Ureter (tissue), 1 donor: ENCODE measurements at regions not wholly inside any gene's neighbourhood (a gene's known extent, or its start where the extent isn't known, plus 50 kb on each side); places are given as distances from the start of the nearest gene placed in this dataset.

Experiments used
- DNase-seq: peaks from one replicate; pipeline ENCODE4 v3.0.0-alpha.2; 2020; ENCODE audit warnings: low spot score
- donor health status: DM: yes; HTN: yes; CAD: no.

DNA sequence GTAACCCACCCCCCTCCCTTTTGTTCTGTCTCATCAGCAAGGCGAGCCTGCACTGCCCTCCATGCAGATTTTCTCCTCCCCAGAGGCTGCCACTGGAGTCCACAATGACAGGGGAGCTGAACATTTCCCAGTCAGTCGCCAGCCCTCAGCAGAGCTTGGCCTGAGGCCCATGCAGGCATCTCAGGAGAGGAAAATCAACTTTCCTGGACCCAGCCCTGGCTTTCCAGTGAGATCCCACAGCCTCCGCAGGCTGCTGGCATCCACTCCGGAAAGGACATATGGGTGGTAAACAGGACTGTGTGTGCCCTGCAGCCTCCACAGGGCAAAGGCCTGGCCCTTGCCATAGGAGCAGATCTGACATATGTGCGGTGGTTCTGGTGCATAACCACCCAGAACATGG lies 253.8 kb downstream of the TNS1 start:
- peak; percentile 39 for DNase-seq

- peak; percentile 15 for DNase-seq
Measured at GRCh38 chr2:217746808-217747207, 256.0 kb downstream of the TNS1 start.

DNA sequence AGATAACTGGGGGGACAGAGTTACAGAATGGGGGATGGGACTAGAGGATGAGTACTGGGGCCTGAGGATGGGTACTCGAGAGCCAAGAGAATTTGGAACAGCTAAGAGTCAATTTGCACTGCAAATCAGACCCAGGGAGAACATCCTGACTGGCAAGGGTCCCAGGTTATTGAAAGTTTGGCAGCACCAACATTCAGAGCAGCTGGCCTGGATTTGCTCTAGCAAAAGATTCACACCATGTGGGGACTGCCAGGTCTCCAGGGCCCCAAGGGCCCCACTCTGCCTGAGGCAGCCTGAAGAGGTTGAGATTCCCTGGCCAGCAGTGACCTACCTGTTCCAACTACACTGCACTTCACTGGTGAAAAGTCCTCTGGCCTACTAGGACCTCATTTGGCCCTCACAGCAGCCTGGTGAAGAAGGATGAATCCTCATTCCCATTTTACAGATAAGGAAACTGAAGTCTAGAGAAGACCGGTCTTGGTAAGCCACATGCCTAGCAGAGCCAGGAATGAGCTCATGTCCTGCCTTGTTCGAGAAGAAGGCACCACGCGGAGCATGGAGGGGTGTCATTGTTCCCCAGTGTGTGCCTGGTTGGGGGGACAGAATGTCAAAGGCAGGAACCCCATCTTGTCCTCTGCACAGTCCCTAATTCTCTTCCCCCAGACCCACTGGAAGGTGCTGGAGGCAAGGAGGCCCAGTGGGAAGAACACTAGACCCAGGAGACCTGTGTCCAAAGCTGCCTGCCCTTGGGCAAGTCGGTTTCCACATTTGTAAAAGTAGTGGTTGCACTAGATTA lies 258.6 kb downstream of the TNS1 start:
- DNase-seq = peak; percentile 45

DNA sequence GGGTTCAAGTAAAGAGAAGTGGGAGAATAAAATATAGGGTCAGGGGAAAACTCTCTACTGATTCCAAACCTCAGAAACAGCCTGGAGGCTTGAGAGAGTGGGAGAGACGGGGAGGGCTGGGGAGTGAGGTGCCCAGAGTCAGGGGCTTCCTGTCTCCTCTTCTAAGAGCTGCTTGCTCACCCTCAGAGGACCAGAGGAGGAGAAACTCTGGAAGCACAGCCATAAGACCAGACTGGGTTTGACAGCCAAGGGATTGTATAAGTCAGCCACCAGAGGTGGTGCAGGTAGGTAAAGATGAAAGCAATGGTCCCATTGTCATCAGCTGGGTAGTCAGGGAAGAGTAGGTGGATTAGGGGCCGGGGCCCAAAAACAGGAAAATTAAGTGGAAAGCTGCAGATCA lies 259.4 kb downstream of the TNS1 start:
- DNase-seq = peak; percentile 22

DNA sequence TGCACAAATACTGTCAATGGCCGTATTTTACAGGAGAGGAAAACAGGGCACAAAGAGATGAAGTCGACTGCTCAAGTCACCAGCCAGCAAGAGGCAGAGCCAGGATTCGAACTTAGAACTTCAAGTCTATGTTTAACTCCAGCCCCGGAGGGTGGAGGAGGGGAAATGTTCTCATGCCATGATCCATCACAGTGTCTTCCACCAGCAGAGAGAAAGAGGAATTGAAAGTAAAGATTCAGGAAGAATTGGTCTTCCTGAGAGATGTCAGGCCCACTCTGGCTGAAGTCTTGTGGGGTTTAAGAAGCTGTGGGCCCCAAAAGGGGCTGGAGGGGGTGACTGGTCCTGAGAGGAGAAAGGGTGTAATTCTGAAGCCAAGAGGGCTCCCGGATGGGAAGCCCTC lies 260.0 kb downstream of the TNS1 start:
- DNase-seq = peak; percentile 24

DNA sequence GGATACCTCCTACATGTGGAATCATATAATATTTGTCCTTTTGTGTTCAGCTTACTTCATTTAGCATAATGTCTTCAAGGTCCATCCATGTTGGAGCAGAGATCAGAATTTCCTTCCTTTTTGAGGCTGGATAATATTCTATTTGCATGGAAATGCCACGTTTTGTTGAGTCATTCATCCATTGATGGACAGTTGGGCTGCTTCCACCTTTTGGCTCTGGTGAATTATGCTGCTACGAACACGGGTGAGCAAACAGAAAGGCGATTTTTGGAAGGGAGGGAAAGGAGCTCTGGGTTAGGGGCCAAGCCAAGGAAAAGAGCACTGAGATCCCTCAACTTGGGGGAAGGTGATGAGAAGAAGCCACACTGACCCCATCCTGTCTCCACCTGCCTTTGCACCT lies 260.5 kb downstream of the TNS1 start:
- peak; percentile 15 for DNase-seq

DNA sequence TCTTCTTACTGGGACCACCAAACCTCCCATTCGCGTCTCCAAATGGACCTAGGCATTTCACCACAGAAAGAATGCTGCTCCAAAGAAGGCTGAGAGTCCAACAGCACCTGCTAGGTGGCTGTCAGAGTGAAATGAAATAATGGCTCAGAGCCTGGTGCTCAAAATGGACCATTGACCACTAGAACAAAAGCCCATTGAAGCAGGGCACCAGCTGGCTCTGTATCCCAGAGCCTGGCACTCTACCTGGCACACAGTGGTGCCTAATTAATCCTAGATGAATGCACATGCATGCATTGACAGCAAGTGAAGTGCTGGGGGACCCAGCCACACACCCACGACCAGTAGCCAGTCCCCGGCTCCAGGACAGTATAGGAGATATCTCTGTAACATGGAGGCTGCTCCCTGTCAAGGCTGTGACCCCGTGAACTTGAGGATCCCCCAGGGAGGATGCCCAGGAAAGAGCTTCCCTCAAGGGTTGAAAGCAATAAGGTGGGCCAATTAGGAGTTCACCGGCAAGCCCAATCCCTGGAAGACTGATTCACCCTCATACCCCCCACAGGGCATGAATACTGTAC lies 261.3 kb downstream of the TNS1 start:
- peak; percentile 31 for DNase-seq

- DNase-seq = peak; percentile 33
Measured at GRCh38 chr2:217740756-217741155, 262.0 kb downstream of the TNS1 start.

GRCh38 chr2:217740178-217740577 lies 262.6 kb downstream of the TNS1 start:
- DNase-seq = peak; percentile 17

DNA sequence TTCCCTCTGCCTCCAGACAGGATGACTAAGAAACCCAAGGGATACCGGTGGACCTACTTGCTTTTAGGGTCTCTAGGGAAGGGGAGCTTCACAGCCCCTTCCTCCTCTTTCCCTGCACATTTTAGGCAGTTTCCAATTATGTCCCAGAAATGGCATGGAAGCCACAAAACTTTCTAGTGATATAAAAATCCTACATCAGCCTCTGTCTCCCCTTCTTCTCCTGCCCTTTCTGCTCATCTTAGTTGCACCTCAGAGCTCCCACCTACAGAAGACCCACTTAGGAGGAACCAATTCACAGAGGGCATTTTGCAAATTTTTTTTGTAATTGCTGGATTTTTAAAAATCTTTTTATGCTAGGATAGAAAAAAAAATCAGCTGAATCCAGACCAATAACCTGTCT lies 263.1 kb downstream of the TNS1 start:
- peak; percentile 1 for DNase-seq

DNA sequence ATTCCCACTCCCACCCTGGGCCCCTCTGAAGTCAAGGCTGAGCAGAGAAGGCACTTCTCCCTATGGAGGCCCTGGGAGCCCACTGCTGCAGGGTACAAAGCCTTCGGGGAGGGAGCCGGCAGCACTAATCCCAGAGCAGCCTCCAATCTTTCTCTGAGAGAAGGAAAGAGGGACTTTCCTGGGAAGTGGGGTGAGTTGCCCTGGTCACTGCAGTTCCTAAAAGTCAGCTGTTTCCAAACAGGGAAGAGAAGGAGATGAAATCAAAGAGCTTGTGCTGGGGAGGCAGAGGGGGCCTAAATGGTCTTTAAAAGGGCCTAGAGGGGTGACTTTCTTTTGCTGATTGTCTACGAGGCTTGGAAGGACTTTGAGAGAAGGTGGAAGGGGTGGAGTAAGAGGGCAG lies 264.7 kb downstream of the TNS1 start:
- DNase-seq = no peak

- no peak for DNase-seq
Measured at GRCh38 chr2:217736776-217737550, 265.8 kb downstream of the TNS1 start.

DNA sequence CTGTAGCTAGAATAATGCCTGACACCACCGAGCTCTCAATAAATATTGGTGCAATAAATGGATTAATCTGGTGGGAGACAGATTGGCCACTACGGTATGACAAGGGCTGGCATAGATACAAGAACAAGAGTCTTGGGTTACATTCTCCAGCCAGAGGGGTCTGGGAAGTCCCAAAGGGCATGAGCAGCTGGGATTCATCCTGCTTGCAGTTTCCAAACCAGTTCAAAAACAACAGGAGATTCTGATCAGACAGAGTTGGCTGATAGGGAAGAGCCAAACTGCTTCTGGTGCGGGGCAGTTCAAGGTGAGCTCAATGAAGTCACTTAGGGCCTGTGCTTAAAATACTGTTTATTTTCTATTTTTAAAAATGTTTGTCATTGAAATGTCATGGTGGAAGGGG lies 266.9 kb downstream of the TNS1 start:
- DNase-seq = no peak

DNA sequence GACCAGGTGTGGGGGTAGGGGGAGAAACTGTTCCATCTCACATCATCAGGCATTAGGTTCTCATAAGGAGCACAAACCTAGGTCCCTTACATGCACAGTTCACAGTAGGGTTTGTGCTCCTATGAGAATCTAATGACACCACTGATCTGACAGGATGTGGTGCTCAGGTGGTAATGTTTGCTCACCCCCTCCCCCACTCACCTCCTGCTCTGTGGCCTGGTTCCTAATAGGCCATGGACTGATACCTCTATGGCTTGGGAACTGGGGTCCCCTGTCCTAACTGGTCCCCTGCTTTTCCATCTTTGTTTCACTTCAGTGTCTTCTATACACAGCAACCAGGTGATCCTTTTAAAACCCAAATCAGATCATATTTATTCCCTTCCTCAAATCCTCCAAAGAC lies 267.8 kb downstream of the TNS1 start:
- DNase-seq = no peak

GRCh38 chr2:217733461-217733860 lies 269.3 kb downstream of the TNS1 start:
- DNase-seq = no peak

- DNase-seq = no peak
Measured at GRCh38 chr2:217732992-217733391, 269.8 kb downstream of the TNS1 start.

- no peak for DNase-seq
Measured at GRCh38 chr2:217731805-217732204, 271.0 kb downstream of the TNS1 start.

DNA sequence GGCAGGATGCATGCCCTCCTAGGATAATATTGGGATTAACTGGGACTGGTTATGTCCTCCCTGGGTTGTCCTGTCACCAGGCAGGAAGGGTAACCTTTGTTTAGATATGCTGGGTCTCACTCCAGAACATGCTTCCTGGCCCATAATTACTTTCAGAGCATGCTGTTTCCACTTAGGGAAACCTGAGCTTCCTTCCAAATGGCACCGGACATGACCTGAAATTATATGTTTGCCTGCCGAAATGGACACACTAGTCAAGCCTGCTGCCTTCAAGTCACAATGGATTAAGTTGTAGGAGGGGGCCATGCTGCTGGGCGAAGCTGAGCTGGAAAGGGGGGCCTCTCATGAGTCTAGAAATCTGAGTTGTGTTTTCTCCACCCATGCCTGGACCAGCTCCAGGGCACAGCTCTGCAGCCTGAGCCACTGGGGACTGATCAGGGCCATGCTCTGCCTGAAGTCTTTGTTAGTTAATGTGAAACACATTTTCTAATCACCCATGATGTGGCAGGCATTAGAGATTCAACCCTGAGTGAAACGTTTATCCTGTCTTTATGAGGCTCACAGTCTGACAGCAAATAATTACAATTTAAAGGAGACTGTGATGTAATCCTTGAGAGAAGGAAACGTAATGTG lies 273.3 kb downstream of the TNS1 start:
- DNase-seq = no peak

GRCh38 chr2:217727801-217728200 lies 275.0 kb downstream of the TNS1 start:
- no peak for DNase-seq

- no peak for DNase-seq
Measured at GRCh38 chr2:217725409-217725808, 277.4 kb downstream of the TNS1 start.

- no peak for DNase-seq
Measured at GRCh38 chr2:217724471-217724870, 278.3 kb downstream of the TNS1 start.

- DNase-seq = no peak
Measured at GRCh38 chr2:217723981-217724380, 278.8 kb downstream of the TNS1 start.
